ENCODE measurements at regions not wholly inside any gene's neighbourhood (a gene's known extent, or its start where the extent isn't known, plus 50 kb on each side); places are given as distances from the start of the nearest gene placed in this dataset.
A peak's percentile ranks its signal among the peaks of the same experiment; 100 is the strongest.

DNA sequence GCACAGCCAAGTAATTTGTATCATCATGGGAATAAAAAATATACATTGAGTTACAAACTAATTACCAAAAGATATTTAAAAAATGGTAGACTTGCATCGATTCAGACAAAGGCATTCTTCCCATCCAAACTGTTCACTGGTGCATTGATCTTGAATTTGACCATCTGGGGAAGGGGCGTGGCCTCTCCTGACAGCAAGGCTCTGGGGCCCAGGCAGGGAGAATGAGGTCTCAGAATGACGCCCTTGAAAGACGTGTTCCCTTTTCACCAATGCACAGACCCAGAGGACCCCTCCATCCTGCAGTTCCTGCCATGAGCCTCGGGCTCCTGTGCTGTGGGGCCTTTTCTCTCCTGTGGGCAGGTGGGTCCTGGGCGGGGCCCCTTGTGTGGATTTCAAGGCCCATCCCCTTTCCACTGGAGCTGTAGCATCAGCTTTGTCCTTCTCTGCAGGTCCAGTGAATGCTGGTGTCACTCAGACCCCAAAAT lies 91.1 kb upstream of the PRSS58 start:
- Histone ChIP-seq H3K9me3 (no peaks in the 10 kb centered on the region), H3K27ac (no peak overlapping the region), H3K36me3 (no peaks in the 10 kb centered on the region), H3K4me3 (no peak overlapping the region), H3K4me1 (no peaks in the 10 kb centered on the region), H3K27me3 (peaks cover 0 to 19% (median 7%) of the 10 kb centered on the region in 3 donors)
- TF ChIP-seq CTCF (IDR thresholded peaks at IDR 0.05) (no peak), EP300 (IDR thresholded peaks at IDR 0.05) (no peak), POLR2A (IDR thresholded peaks at IDR 0.05) (no peak), POLR2AphosphoS5 (IDR thresholded peaks at IDR 0.05) (no peak)
- intact Hi-C loops (cut with DNase I; ENCODE audit: low total_unique reads), result no loop called here
- 67 to 82% (median 77%) methylated on average over 4 to 6 of the region's 6 CpGs for WGBS, 5 donors
- DNase-seq, result no peak

GRCh38 chr7:142348100-142348499 lies 90.2 kb upstream of the PRSS58 start:
- WGBS, 5 donors, result 60 to 95% (median 63%) methylated on average over 3 of the region's 3 CpGs
- H3K27me3 ChIP-seq, result peaks cover 0 to 19% (median 7%) of the 10 kb centered on the region in 3 donors
- H3K36me3 ChIP-seq, result no peaks in the 10 kb centered on the region
- no peak for TF ChIP-seq POLR2A (IDR thresholded peaks at IDR 0.05)
- TF ChIP-seq POLR2AphosphoS5 (IDR thresholded peaks at IDR 0.05), result no peak
- no peak for TF ChIP-seq CTCF (IDR thresholded peaks at IDR 0.05)
- no peak for TF ChIP-seq EP300 (IDR thresholded peaks at IDR 0.05)
- H3K4me1 ChIP-seq, result no peaks in the 10 kb centered on the region
- DNase-seq, result no peak
- no peaks in the 10 kb centered on the region for H3K9me3 ChIP-seq
- H3K27ac ChIP-seq, result no peak overlapping the region
- intact Hi-C loops (cut with DNase I; ENCODE audit: low total_unique reads), result no loop called here
- H3K4me3 ChIP-seq, result no peak overlapping the region

DNA sequence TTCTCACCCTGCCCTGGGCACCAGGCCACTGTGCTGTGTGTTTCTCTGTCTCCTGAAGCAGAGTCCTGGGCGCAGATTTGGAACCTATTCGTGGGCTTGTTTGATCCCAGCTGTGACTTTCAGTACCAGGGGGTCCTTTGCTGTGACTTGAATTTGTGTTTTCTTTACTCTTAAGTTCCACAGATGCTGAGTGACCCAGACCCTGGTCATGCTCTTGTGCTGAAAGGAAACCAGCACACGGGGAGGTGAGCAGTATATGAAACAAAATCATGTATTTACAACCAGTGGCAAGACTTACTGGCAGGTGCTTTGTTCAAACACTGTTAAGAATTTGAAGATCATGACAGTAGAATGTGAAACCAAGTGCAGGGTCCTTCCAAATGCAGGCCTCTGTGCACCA lies 89.2 kb upstream of the PRSS58 start:
- no peaks in the 10 kb centered on the region for H3K9me3 ChIP-seq
- no peak for DNase-seq
- no peak overlapping the region for H3K4me3 ChIP-seq
- intact Hi-C loops (cut with DNase I; ENCODE audit: low total_unique reads), result no loop called here
- no peak overlapping the region for H3K27ac ChIP-seq
- H3K27me3 ChIP-seq, result peaks cover 0 to 19% (median 7%) of the 10 kb centered on the region in 3 donors
- no peaks in the 10 kb centered on the region for H3K4me1 ChIP-seq
- 55 to 86% (median 70%) methylated on average over 3 of the region's 3 CpGs for WGBS, 5 donors
- TF ChIP-seq CTCF (IDR thresholded peaks at IDR 0.05) (no peak), POLR2AphosphoS5 (IDR thresholded peaks at IDR 0.05) (no peak), EP300 (IDR thresholded peaks at IDR 0.05) (no peak), POLR2A (IDR thresholded peaks at IDR 0.05) (no peak)
- no peaks in the 10 kb centered on the region for H3K36me3 ChIP-seq

DNA sequence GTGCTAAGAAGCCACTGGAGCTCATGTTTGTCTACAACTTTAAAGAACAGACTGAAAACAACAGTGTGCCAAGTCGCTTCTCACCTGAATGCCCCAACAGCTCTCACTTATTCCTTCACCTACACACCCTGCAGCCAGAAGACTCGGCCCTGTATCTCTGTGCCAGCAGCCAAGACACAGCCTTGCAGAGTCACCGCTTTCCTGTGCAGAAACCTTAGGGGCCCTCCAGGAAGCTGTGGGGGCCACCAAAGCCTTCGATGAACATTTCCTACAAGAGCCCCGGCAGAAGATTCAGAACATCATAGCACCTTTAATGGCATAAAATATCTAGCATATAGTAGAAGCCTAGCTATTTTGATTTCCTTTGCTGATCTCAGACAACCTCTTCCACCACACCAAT lies 88.0 kb upstream of the PRSS58 start:
- Histone ChIP-seq H3K4me1 (no peaks in the 10 kb centered on the region), H3K27me3 (peaks cover 0 to 15% (median 7%) of the 10 kb centered on the region in 3 donors), H3K4me3 (no peak overlapping the region), H3K9me3 (no peaks in the 10 kb centered on the region), H3K27ac (no peak overlapping the region), H3K36me3 (no peaks in the 10 kb centered on the region)
- 63 to 72% (median 66%) methylated on average over 5 of the region's 5 CpGs for WGBS, 5 donors
- intact Hi-C loops (cut with DNase I; ENCODE audit: low total_unique reads), result no loop called here
- peak in 1 of 2 donors; percentile 27 for DNase-seq
- TF ChIP-seq CTCF (IDR thresholded peaks at IDR 0.05) (no peak), POLR2A (IDR thresholded peaks at IDR 0.05) (no peak), POLR2AphosphoS5 (IDR thresholded peaks at IDR 0.05) (no peak), EP300 (IDR thresholded peaks at IDR 0.05) (no peak)
